Stimulated activated CD4-positive, alpha-beta T cell treated with anti-CD3 and anti-CD28 coated beads, Interleukin-1b, Interleukin-23, amount 100 ng/mL, for 48 hours (primary cell): ENCODE measurements at regions not wholly inside any gene's neighbourhood (a gene's known extent, or its start where the extent isn't known, plus 50 kb on each side); places are given as distances from the start of the nearest gene placed in this dataset.
"Not testable (repeated sequence)": the region's sequence is repeated elsewhere in the genome, so short reads cannot be mapped to it uniquely, and the experiment has no call there.

ENCODE experiments used
- DNase-seq: peaks from one replicate; pipeline ENCODE4 v3.0.0-alpha.2; 2020

GRCh38 chr9:105984714-105985113 lies 290.4 kb downstream of the TMEM38B start:
- no peak for DNase-seq

- no peak for DNase-seq
Measured at GRCh38 chr9:105993116-105993854, 298.9 kb downstream of the TMEM38B start.

GRCh38 chr9:105993921-105994715 lies 299.8 kb downstream of the TMEM38B start:
- DNase-seq = no peak

- no peak for DNase-seq
Measured at GRCh38 chr9:105994970-105995369, 300.6 kb downstream of the TMEM38B start.

- no peak for DNase-seq
Measured at GRCh38 chr9:106017198-106017740, 322.9 kb downstream of the TMEM38B start.

- no peak for DNase-seq
Measured at GRCh38 chr9:106019039-106019680, 324.8 kb downstream of the TMEM38B start.

GRCh38 chr9:106019702-106020101 lies 325.4 kb downstream of the TMEM38B start:
- DNase-seq = no peak

GRCh38 chr9:106020186-106020585 lies 325.8 kb downstream of the TMEM38B start:
- no peak for DNase-seq

- no peak for DNase-seq
Measured at GRCh38 chr9:106023455-106023854, 329.1 kb downstream of the TMEM38B start.

GRCh38 chr9:106025453-106025852 lies 331.1 kb downstream of the TMEM38B start:
- DNase-seq = no peak

- not testable (repeated sequence) for DNase-seq
Measured at GRCh38 chr9:106030146-106030545, 335.8 kb downstream of the TMEM38B start.

- DNase-seq = no peak
Measured at GRCh38 chr9:106032978-106033377, 338.6 kb downstream of the TMEM38B start.

GRCh38 chr9:106035806-106036205 lies 341.5 kb downstream of the TMEM38B start:
- no peak for DNase-seq

- DNase-seq = no peak
Measured at GRCh38 chr9:106038266-106039001, 344.1 kb downstream of the TMEM38B start.

GRCh38 chr9:106039151-106039935 lies 345.0 kb downstream of the TMEM38B start:
- DNase-seq = no peak

- DNase-seq = not testable (repeated sequence)
Measured at GRCh38 chr9:106041920-106042319, 347.6 kb downstream of the TMEM38B start.

- no peak for DNase-seq
Measured at GRCh38 chr9:106051545-106051944, 357.2 kb downstream of the TMEM38B start.

- DNase-seq = no peak
Measured at GRCh38 chr9:106052166-106052565, 357.8 kb downstream of the TMEM38B start.

GRCh38 chr9:106052735-106053134 lies 358.4 kb downstream of the TMEM38B start:
- DNase-seq = no peak

GRCh38 chr9:106056328-106056727 lies 362.0 kb downstream of the TMEM38B start:
- DNase-seq = no peak

- no peak for DNase-seq
Measured at GRCh38 chr9:106058460-106058859, 364.1 kb downstream of the TMEM38B start.

GRCh38 chr9:106059886-106060285 lies 365.5 kb downstream of the TMEM38B start:
- no peak for DNase-seq
